NT2/D1 (cell line): ENCODE measurements at regions not wholly inside any gene's neighbourhood (a gene's known extent, or its start where the extent isn't known, plus 50 kb on each side); places are given as distances from the start of the nearest gene placed in this dataset.

Experiments
- SUZ12 ChIP-seq: IDR thresholded peaks from 2 replicates; pipeline ENCODE4 v1.6.1; 2011; ENCODE audit not compliant: insufficient read length, insufficient read depth; ENCODE audit errors: extremely low read depth
- YY1 ChIP-seq: IDR thresholded peaks from 2 replicates; pipeline ENCODE4 v1.6.1; 2011; ENCODE audit not compliant: insufficient read length, insufficient read depth
- ZNF274 ChIP-seq: IDR thresholded peaks from 2 replicates; pipeline ENCODE4 v1.6.1; 2011; ENCODE audit warnings: mild to moderate bottlenecking, low read depth, low read length

DNA sequence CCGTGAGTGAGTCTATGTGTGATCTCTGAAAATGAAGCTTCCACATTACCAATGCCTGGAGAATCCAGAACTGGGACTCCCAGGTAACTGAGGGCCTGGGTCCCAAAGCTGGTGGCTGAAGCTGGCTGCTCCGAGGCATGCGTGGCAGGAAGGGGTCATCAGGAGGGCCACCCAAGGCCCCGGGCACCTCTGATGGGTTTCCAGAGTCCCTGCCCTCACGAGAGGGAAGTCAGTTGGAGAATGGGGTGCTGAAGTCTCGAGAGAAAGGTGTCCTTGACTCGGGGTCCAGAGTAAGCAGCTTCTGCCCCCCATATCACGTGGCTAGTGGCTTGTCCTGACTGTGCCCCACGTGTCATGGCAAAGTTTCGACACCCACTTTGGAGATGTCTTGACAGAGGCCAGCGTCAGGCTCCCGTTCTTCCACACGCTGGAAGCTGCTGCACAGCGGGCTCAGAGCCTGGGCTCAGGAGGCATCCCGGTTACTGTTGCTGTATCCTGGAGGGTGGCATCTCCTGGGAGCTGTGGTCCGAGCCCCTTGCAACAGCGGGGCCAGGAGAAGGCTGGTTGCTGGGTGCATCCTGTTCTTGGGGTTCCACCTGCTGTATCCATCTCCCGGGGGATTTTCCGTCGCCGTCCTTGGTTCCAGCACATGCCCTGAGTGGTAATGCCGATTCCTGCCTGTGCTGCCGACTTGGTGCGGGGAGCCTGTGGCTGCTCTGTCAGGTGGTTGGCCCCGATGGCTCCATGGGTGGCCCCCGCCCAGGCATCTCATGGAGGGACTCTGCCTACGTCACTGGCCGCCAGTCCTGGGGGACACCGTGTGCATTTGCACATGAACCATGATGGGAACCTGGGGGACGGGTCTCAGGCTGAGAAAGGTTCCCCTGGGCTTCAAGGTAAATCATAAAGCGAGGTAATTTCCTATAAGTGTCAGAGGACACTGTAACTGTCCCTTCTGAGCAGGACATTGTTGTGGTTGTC lies 183.3 kb upstream of the HDAC4 start:
- no peak for TF ChIP-seq YY1
- TF ChIP-seq SUZ12 = no peak
- no peak for TF ChIP-seq ZNF274
